ENCODE measurements at regions not wholly inside any gene's neighbourhood (a gene's known extent, or its start where the extent isn't known, plus 50 kb on each side); places are given as distances from the start of the nearest gene placed in this dataset.

DNA sequence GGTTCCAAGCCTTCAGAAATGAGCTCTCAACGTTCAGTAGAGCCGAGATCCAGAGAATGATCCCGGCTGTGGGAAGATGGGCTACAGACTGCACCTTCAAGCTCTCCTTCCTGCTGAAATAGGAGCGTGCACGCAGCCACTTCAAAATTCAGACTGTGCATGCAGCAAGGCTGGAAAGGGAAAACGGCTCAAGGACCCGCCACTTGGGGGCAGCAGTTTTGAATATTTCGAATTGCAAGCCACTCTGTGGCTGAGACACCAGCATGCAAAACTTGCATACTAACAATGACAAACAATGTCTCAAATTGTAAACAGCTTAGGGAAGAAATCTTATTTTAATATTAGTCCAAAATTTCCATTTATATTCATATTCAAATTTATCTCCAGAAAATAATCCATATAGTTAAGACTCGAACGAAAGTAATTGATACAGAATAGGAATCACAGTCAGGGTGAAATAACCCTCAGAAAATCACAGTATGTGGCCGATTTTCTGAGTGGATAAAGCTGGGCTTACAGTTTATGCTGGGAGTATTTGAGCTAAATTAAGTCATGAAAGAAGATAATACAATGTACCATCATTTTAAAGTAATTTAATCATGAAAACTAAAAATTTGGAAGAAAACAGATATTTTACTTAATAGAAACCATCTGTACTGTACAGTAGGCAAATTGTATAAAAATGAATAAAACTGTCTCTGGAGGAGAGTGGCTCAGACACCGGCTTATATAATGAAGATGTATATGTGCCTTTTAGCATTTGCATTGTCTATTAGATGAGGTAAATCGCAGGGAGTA, 137.9 kb upstream of the MKI67 start:
- DNase-seq (no peak), ATAC-seq (ENCODE audit: low read depth) (no peak)
- Mint-ChIP-seq H3K4me1 (no peaks in the 10 kb centered on the region), H3K9me3 (no peaks in the 10 kb centered on the region), H3K4me3 (no peak overlapping the region), H3K27me3 (peaks cover 49% of the 10 kb centered on the region), H3K27ac (no peak overlapping the region), H3K36me3 (ENCODE audit: low read depth) (no peaks in the 10 kb centered on the region)
- intact Hi-C loops (cut with micrococcal nuclease): loop anchor here (5.0 kb wide), 2 partner anchors 1708 to 1843 kb away; no protein-coding TSS in a partner anchor
- POLR2A ChIA-PET: no interaction called here
- TF ChIP-seq, protein P1, sequence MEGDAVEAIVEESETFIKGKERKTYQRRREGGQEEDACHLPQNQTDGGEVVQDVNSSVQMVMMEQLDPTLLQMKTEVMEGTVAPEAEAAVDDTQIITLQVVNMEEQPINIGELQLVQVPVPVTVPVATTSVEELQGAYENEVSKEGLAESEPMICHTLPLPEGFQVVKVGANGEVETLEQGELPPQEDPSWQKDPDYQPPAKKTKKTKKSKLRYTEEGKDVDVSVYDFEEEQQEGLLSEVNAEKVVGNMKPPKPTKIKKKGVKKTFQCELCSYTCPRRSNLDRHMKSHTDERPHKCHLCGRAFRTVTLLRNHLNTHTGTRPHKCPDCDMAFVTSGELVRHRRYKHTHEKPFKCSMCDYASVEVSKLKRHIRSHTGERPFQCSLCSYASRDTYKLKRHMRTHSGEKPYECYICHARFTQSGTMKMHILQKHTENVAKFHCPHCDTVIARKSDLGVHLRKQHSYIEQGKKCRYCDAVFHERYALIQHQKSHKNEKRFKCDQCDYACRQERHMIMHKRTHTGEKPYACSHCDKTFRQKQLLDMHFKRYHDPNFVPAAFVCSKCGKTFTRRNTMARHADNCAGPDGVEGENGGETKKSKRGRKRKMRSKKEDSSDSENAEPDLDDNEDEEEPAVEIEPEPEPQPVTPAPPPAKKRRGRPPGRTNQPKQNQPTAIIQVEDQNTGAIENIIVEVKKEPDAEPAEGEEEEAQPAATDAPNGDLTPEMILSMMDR (IDR thresholded peaks at IDR 0.05): no peak
- CTCF ChIA-PET: no interaction called here

- intact Hi-C loops (cut with micrococcal nuclease): loop anchor here (5.0 kb wide), 1 partner anchor 767 kb away; no protein-coding TSS in a partner anchor
- H3K27ac Mint-ChIP-seq: no peak overlapping the region
Measured at GRCh38 chr10:128265596-128265995, 139.4 kb upstream of the MKI67 start.

GRCh38 chr10:128267581-128267980, 141.4 kb upstream of the MKI67 start:
- Mint-ChIP-seq H3K4me3 (no peak overlapping the region), H3K9me3 (no peaks in the 10 kb centered on the region), H3K27me3 (peaks cover 50% of the 10 kb centered on the region), H3K4me1 (no peaks in the 10 kb centered on the region), H3K36me3 (ENCODE audit: low read depth) (no peaks in the 10 kb centered on the region), H3K27ac (no peak overlapping the region)
- ATAC-seq (ENCODE audit: low read depth): no peak
- CTCF ChIA-PET: no interaction called here
- DNase-seq: no peak
- POLR2A ChIA-PET: no interaction called here
- intact Hi-C loops (cut with micrococcal nuclease): loop anchor here (5.0 kb wide), 1 partner anchor 765 kb away; no protein-coding TSS in a partner anchor
- TF ChIP-seq, protein P1 (IDR thresholded peaks at IDR 0.05): no peak

More at GRCh38 chr10:128265596-128265995, 139.4 kb upstream of the MKI67 start:
- Mint-ChIP-seq H3K4me1 (no peaks in the 10 kb centered on the region), H3K27me3 (peaks cover 52% of the 10 kb centered on the region), H3K36me3 (ENCODE audit: low read depth) (no peaks in the 10 kb centered on the region), H3K9me3 (no peaks in the 10 kb centered on the region), H3K4me3 (no peak overlapping the region)
- ChIA-PET POLR2A (no interaction called here), CTCF (no interaction called here)
- TF ChIP-seq, protein P1 (IDR thresholded peaks at IDR 0.05): no peak
- DNase-seq: no peak
- no peak for ATAC-seq (ENCODE audit: low read depth)

DNA sequence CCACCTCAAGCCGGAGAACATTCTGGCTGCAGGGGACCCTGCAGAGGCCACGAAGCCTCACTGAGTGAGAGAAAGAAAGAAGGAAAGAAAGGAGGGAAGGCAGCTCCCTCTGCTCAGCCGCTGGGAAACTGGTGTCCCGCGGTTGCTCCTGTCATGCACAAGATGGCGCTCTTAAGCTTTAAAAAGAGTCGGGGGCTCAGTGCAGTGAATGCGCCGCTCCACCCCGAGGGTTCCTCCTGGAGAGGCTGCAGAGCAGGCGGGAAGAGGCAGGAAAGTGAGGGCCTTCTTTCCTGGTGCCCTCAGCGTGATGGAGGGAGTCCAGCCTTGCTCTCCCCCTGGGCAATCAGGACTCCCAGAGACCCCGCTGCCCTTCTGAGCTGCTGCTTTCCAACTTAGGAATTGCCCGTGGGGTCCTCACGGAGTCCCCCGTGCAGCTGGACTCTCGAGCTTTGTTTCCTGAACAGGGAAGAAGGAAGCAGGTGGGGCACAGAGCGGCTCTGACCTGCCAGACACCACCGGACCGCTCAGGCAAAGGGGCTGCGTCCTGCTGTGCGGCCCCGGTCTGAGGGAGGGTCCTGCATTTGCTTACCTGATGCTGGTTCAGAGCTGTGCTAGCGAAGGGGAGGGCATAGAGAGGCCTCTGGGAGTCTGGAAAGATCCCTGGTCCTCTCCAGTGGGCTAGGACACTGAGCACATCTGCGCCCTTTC, 141.9 kb upstream of the MKI67 start:
- Mint-ChIP-seq H3K27me3 (peaks cover 53% of the 10 kb centered on the region), H3K4me3 (no peak overlapping the region), H3K27ac (no peak overlapping the region), H3K9me3 (no peaks in the 10 kb centered on the region), H3K36me3 (ENCODE audit: low read depth) (no peaks in the 10 kb centered on the region), H3K4me1 (no peaks in the 10 kb centered on the region)
- POLR2A ChIA-PET: no interaction called here
- no peak for DNase-seq
- no peak for ATAC-seq (ENCODE audit: low read depth)
- TF ChIP-seq, protein P1 (IDR thresholded peaks at IDR 0.05): no peak
- CTCF ChIA-PET: no interaction called here
- intact Hi-C loops (cut with micrococcal nuclease): loop anchor here (5.0 kb wide), 1 partner anchor 764 kb away; no protein-coding TSS in a partner anchor

DNA sequence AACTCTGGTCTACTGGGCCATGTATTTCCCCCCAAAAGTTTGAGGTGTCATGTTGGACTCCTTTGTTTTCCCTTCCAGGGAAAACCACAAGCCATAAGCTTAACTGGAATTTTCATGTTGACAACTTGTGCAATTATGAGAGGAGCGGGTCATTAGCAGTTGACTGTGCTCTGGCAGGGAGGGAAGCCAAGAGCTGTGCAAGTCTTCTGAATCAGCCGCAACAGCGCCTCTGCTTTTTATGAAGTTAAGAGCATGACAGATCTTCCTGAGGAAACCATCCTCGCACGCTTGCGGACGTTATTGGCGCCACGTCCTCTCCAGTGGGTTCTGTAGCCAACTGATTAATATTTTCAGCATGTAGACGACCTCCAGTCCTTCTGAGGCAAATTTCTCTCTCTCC, 148.7 kb upstream of the MKI67 start:
- TF ChIP-seq, protein P1 (IDR thresholded peaks at IDR 0.05): no peak
- CTCF ChIA-PET: no interaction called here
- H3K9me3 Mint-ChIP-seq: no peaks in the 10 kb centered on the region
- POLR2A ChIA-PET: no interaction called here
- intact Hi-C loops (cut with micrococcal nuclease): no loop called here
- ATAC-seq (ENCODE audit: low read depth) (no peak), DNase-seq (no peak)
- H3K4me1 Mint-ChIP-seq: peaks cover 7% of the 10 kb centered on the region
- no peaks in the 10 kb centered on the region for H3K36me3 Mint-ChIP-seq (ENCODE audit: low read depth)
- peaks cover 39% of the 10 kb centered on the region for H3K27me3 Mint-ChIP-seq
- peak overlapping the region; percentile 0 for H3K4me3 Mint-ChIP-seq
- no peak overlapping the region for H3K27ac Mint-ChIP-seq
